ENCODE measurements at regions not wholly inside any gene's neighbourhood (a gene's known extent, or its start where the extent isn't known, plus 50 kb on each side); places are given as distances from the start of the nearest gene placed in this dataset.

DNA sequence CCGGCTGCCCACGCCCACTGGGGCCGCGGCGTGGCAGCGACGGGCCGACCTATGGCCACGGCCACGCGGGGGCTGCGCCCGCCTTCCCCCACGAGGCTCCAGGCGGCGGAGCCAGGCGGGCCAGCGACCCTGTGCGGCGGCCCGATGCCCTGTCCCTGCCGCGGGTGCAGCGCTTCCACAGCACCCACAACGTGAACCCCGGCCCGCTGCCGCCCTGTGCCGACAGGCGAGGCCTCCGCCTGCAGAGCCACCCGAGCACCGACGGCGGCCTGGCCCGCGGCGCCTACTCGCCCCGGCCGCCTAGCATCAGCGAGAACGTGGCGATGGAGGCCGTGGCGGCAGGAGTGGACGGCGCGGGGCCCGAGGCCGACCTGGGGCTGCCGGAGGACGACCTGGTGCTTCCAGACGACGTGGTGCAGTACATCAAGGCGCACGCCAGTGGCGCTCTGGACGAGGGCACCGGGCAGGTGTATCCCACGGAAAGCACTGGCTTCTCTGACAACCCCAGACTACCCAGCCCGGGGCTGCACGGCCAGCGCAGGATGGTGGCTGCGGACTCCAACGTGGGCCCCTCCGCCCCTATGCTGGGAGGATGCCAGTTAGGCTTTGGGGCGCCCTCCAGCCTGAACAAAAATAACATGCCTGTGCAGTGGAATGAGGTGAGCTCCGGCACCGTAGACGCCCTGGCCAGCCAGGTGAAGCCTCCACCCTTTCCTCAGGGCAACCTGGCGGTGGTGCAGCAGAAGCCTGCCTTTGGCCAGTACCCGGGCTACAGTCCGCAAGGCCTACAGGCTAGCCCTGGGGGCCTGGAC, 253.2 kb downstream of the GLI2 start:
- TF ChIP-seq GATA2 (IDR thresholded peaks at IDR 0.05; ENCODE audit: low read depth, low read length) (no peak), GATA3 (IDR thresholded peaks at IDR 0.05; ENCODE audit: low read depth, low read length) (no peak)

DNA sequence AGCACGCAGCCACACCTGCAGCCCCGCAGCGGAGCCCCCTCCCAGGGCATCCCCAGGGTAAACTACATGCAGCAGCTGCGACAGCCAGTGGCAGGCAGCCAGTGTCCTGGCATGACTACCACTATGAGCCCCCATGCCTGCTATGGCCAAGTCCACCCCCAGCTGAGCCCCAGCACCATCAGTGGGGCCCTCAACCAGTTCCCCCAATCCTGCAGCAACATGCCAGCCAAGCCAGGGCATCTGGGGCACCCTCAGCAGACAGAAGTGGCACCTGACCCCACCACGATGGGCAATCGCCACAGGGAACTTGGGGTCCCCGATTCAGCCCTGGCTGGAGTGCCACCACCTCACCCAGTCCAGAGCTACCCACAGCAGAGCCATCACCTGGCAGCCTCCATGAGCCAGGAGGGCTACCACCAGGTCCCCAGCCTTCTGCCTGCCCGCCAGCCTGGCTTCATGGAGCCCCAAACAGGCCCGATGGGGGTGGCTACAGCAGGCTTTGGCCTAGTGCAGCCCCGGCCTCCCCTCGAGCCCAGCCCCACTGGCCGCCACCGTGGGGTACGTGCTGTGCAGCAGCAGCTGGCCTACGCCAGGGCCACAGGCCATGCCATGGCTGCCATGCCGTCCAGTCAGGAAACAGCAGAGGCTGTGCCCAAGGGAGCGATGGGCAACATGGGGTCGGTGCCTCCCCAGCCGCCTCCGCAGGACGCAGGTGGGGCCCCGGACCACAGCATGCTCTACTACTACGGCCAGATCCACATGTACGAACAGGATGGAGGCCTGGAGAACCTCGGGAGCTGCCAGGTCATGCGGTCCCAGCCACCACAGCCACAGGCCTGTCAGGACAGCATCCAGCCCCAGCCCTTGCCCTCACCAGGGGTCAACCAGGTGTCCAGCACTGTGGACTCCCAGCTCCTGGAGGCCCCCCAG, 254.1 kb downstream of the GLI2 start:
- no peak for TF ChIP-seq GATA2 (IDR thresholded peaks at IDR 0.05; ENCODE audit: low read depth, low read length)
- TF ChIP-seq GATA3 (IDR thresholded peaks at IDR 0.05; ENCODE audit: low read depth, low read length): no peak

DNA sequence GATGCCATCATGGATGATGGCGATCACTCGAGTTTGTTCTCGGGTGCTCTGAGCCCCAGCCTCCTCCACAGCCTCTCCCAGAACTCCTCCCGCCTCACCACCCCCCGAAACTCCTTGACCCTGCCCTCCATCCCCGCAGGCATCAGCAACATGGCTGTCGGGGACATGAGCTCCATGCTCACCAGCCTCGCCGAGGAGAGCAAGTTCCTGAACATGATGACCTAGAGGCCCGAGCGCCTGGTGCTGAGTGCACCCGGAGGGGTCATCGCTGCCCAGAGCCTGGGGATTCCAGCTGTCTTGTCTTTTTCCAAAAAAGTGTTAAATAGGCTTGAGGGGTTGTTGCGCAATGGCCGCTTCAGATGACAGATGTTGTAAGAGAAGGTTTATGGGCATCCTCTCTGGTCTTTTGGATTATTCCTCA, 254.8 kb downstream of the GLI2 start:
- TF ChIP-seq GATA3 (IDR thresholded peaks at IDR 0.05; ENCODE audit: low read depth, low read length): no peak
- TF ChIP-seq GATA2 (IDR thresholded peaks at IDR 0.05; ENCODE audit: low read depth, low read length): no peak

DNA sequence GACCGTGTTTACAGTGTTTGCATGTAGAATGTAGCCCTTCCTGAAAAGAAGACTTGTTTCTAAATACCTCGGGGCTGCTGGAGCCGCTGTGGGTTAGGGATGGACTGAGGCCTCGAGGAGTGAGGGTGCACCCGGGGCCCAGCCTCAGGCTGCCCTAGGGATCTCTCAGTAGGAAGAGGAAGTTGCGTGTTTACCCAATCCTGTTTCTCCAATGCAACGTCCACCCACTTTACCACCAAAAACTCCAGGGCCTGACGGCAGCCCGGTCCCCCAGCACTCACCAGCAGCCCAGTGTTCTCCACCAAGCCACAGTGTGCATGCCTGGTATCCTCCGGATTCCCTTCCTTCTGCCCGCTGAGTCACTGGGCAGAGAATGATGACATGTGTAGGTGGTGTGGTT, 255.8 kb downstream of the GLI2 start:
- TF ChIP-seq GATA3 (IDR thresholded peaks at IDR 0.05; ENCODE audit: low read depth, low read length): no peak
- TF ChIP-seq GATA2 (IDR thresholded peaks at IDR 0.05; ENCODE audit: low read depth, low read length): no peak

DNA sequence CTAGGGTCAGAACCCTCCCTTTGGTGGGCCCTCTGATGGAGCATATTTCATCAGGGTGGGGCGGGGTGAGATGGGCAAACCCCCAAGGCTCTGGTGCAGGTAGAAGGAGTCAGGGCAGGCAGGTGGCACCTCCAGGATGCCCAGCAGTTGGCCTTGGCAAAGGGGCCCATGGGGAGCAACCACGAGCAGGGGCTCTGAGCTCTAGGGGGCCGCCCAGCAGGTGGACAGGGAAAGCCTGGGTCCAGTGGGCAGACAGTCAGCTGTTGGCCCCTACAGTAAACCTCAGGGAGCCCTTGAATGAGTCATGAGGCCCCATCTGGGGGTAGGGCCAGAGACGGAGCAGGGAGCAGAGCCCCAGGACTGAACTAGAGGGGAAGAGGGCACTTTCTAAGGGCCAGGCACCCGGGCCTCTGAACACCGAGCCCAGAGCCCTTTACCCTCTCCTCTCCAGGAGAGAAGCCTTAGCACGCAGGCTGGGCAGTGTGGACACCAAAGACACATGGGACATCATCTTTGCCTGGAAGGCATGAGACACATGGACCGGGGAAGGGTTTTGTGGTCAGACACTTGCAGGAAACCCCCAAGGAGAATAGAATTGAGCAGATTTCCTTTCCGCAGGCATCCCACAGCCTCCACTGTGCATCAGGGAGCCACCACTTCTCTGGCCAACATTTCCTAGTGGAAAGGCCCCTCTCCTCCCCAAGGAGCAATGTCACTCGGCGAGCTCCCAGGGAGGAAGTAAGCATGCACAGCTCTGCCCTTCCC, 257.3 kb downstream of the GLI2 start:
- TF ChIP-seq GATA2 (IDR thresholded peaks at IDR 0.05; ENCODE audit: low read depth, low read length): no peak
- no peak for TF ChIP-seq GATA3 (IDR thresholded peaks at IDR 0.05; ENCODE audit: low read depth, low read length)

DNA sequence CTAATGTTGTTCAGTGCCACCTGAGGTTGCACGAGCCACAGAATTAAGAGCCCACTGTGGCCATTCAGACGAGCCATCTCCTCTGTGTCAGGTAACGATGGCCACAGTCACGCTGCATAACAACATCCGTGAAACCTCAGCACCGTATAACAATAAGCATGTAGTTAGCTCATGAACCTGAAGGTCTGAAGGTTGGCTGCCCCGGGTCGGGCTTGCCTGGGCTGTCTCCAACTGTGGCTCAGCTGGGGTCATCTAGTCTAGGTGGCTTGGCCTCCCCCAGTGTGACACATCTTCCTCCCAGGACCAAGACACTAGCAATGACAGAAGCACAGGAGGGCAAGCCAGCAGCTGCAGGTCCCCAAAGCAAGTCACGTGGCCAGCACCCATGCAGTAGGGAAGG, 258.0 kb downstream of the GLI2 start:
- TF ChIP-seq GATA3 (IDR thresholded peaks at IDR 0.05; ENCODE audit: low read depth, low read length) (no peak), GATA2 (IDR thresholded peaks at IDR 0.05; ENCODE audit: low read depth, low read length) (no peak)

DNA sequence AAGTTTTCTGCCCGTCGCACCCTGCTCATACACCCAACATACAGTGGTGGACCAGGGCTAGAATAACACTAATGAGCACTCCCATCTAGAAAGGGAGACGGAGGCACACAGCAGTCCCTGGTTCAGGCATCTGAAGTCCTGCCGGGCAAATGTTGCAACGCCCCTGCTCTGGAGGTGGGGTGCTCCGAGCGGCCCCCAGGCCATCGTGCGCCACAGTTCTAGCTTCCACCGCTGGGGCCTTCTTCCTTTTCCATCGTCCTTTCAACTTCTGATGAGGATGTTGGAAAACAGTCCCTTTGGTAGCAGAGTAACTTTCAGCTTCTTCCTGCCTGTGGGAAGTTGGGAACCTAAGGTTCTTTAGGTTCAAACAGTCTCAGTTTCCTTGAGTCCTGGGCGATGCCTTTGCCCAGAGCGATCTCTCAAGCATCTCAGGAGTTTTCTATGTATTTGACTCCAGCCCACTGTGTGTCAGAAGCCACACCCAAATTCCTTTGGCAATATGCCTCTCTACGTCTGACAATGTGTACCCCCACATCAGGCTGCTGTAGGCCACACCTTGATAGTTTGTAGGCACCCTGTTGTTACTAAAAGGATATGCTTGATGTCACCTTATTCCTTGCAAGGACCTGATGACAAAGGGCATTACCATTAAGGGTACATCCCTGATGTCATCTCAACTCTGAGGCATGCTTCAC, 258.8 kb downstream of the GLI2 start:
- TF ChIP-seq GATA3 (IDR thresholded peaks at IDR 0.05; ENCODE audit: low read depth, low read length): no peak
- no peak for TF ChIP-seq GATA2 (IDR thresholded peaks at IDR 0.05; ENCODE audit: low read depth, low read length)

DNA sequence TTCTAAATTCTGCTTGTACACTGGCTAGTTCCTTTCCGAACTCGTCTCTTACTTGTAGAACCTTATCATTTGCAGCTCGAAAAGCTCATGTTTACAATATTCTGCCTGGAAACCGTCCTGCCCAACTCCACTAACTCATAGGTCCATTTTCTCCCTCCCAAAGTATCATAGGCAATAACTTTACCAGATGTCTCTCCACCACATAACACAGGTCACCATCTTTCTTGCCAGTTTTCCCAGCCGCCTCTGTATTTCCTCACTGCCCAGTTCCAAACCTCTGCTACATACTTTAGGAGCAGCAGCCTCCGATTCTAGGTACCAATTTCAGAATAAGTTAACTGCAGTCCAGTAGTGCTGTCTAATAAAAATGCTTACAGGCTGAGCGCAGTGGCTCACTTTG, 259.5 kb downstream of the GLI2 start:
- TF ChIP-seq GATA3 (IDR thresholded peaks at IDR 0.05; ENCODE audit: low read depth, low read length) (no peak), GATA2 (IDR thresholded peaks at IDR 0.05; ENCODE audit: low read depth, low read length) (no peak)

DNA sequence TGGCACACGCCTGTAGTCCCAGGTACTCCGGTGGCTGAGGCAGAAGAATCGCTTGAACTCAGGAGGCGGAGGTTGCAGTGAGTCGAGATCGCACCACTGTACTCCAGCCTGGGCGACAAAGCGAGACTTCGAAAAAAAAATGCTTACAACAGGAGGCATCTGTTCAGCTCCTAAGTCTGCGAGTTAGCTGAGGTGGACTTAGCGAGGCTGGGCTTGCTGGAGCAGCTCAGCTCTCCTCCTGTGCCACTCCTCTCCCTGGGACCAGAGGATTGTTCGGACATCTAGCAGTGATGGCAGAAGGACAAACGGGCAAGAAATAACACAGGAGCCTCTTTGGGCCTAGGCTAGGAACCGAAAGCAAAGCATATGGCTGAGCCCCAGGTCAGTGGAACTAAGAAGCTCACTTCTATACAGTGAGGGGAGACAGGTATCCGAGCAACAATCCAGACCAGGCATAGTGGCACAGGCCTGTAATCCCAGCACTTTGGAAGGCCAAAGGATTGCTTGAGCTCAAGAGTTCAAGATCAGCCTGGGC, 260.1 kb downstream of the GLI2 start:
- TF ChIP-seq GATA2 (IDR thresholded peaks at IDR 0.05; ENCODE audit: low read depth, low read length): no peak
- no peak for TF ChIP-seq GATA3 (IDR thresholded peaks at IDR 0.05; ENCODE audit: low read depth, low read length)

DNA sequence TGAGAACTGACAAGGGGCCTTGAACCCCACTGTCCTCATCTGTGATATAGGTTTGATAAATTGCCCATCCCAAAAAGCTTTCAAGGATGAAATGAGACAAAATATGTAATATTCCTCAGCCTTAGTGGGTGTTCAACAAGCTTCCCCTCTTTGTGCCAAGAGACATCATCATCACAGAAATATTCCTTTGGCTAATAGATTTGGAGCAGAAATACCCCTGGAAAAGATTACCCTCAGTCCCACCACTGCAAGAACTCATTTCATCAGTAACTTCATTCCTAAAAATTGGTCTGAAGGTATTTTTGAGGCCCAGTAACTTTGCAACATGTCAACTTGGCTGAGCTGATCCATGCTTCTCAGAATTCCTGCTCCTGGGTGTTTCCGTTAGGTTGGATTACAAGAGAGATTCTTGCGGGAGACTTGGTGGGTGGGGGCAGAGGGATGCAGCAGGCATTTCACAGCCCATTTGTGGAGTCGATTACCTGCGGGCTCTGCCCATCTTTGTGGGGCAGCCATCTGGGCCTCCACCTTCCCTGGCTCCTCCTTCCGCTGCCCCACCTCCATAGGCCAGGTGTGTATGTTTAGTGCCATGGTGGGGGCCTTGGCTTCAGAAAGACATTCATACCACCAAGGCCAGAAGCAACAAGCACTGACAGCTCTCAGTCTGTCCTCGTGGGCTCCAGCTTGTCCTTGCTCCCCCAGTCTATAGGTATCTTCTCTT, 263.9 kb downstream of the GLI2 start:
- no peak for TF ChIP-seq GATA2 (IDR thresholded peaks at IDR 0.05; ENCODE audit: low read depth, low read length)
- no peak for TF ChIP-seq GATA3 (IDR thresholded peaks at IDR 0.05; ENCODE audit: low read depth, low read length)

DNA sequence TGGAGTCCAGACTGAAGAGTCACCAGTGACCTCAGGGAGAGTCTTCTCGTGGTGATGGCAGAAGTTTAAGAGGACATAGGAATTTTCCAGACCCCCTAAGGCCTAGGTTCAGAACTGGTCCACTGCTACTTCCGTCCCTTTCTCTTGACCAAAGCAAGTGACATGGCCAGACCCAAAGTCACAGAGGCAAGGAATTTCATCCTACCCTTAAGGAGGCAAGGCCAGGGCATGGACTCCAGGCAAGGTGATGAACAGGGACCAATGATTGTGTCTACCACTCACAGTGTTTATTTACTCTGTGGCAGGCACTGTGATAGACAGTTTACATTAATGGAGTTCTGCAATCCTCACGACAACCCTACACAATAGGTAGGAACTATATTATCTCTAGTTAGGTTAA, 265.1 kb downstream of the GLI2 start:
- TF ChIP-seq GATA3 (IDR thresholded peaks at IDR 0.05; ENCODE audit: low read depth, low read length): no peak
- no peak for TF ChIP-seq GATA2 (IDR thresholded peaks at IDR 0.05; ENCODE audit: low read depth, low read length)

DNA sequence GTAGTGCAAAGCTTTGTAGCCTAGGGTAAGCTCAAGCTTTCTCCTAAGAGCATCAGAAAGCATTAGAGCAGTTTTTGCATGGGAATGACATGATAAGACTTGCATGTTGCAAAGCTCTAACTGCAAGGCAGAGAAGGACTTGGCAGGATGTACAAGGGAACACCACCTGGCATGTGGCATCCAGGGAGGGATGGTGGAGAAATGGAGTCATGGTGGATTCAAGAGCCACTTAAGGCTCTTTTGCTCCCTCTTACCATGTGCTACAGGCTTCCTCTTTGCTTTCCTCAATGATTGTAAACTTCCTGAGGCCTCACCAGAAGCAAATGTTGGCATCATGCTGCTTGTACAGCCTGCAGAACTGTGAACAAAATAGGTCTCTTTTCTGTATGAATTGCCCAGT, 266.0 kb downstream of the GLI2 start:
- TF ChIP-seq GATA2 (IDR thresholded peaks at IDR 0.05; ENCODE audit: low read depth, low read length) (no peak), GATA3 (IDR thresholded peaks at IDR 0.05; ENCODE audit: low read depth, low read length) (no peak)

DNA sequence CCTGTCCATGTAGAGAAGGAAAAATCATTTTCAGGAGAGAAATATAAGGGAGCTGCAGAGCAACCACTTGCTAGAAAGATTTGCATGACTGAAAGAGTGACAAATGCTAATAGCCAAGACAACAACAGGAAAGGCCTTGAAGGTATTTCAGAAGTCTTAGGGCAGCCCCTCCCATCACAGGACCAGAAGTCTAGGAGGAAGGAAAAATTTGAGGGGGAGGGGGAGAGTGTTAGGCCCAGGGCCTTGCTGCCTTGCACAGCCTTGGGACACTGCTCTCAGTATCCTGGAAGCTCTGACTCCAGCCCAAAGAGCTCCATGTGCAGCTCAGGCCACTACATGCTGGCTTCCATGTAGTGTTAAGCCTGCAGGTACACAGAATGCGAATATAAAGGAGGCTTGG, 266.9 kb downstream of the GLI2 start:
- no peak for TF ChIP-seq GATA2 (IDR thresholded peaks at IDR 0.05; ENCODE audit: low read depth, low read length)
- TF ChIP-seq GATA3 (IDR thresholded peaks at IDR 0.05; ENCODE audit: low read depth, low read length): no peak

Data from SH-SY5Y (cell line).